HL-60 (cell line): ENCODE measurements at regions not wholly inside any gene's neighbourhood (a gene's known extent, or its start where the extent isn't known, plus 50 kb on each side); places are given as distances from the start of the nearest gene placed in this dataset.
"Not testable (repeated sequence)": the region's sequence is repeated elsewhere in the genome, so short reads cannot be mapped to it uniquely, and the experiment has no call there.

ENCODE experiments used
- GABPA ChIP-seq: IDR thresholded peaks from 2 replicates; pipeline ENCODE4 v1.6.1; 2012; ENCODE audit warnings: low read depth
- POLR2AphosphoS5 ChIP-seq: IDR thresholded peaks from 2 replicates; pipeline ENCODE4 v1.6.1; 2012; ENCODE audit warnings: low read depth
- TF ChIP-seq, protein P1 (sequence below): IDR thresholded peaks from one replicate; pipeline ENCODE4 v1.5.1; 2011; ENCODE audit warnings: low read length, control low read depth, inconsistent platforms; ENCODE audit not compliant: insufficient read depth

DNA sequence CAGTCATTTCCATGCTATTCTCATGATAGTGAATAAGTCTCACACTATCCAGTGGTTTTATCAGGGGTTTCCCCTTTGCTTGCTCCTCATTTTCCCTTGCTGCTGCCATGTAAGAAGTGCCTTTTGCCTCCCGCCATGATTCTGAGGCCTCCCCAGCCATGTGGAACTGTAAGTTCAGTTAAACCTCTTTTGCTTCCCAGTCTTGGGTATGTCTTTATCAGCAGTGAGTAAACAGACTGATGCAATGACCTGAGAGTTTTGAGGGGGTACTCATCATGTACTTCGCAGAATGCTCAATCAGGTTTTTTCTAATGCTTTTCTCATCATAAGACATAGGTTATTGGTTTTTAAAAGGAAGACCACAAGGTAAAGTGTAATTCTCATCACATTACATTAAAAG lies 949.4 kb upstream of the ADAMTS5 start:
- TF ChIP-seq, protein P1, sequence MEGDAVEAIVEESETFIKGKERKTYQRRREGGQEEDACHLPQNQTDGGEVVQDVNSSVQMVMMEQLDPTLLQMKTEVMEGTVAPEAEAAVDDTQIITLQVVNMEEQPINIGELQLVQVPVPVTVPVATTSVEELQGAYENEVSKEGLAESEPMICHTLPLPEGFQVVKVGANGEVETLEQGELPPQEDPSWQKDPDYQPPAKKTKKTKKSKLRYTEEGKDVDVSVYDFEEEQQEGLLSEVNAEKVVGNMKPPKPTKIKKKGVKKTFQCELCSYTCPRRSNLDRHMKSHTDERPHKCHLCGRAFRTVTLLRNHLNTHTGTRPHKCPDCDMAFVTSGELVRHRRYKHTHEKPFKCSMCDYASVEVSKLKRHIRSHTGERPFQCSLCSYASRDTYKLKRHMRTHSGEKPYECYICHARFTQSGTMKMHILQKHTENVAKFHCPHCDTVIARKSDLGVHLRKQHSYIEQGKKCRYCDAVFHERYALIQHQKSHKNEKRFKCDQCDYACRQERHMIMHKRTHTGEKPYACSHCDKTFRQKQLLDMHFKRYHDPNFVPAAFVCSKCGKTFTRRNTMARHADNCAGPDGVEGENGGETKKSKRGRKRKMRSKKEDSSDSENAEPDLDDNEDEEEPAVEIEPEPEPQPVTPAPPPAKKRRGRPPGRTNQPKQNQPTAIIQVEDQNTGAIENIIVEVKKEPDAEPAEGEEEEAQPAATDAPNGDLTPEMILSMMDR: not testable (repeated sequence)
- not testable (repeated sequence) for TF ChIP-seq GABPA, POLR2AphosphoS5
